Cardiac muscle cell (in vitro differentiated cells and primary cell): ENCODE measurements at regions not wholly inside any gene's neighbourhood (a gene's known extent, or its start where the extent isn't known, plus 50 kb on each side); places are given as distances from the start of the nearest gene placed in this dataset.

Experiments
- DNase-seq, 2 donors: peaks; one replicate each; pipeline versions ENCODE4 v3.0.0 to v3.0.0-alpha.2; 2010 to 2017; ENCODE audit warnings: low read depth in 1 of 2, low spot score in 1 of 2
- H3K27ac ChIP-seq: fragments of 200-600 bp; sonication (generic); 2 replicates; pipeline ENCODE4 v1.5.1; 2016
- H3K27me3 ChIP-seq: fragments of 200-600 bp; sonication (generic); 2 replicates; pipeline ENCODE4 v1.6.0; 2016; ENCODE audit warnings: control low read depth
- H3K36me3 ChIP-seq: fragments of 200-600 bp; sonication (generic); 2 replicates; pipeline ENCODE4 v1.5.1; 2016; ENCODE audit warnings: control low read depth
- H3K4me1 ChIP-seq: fragments of 200-600 bp; sonication (generic); 2 replicates; pipeline ENCODE4 v1.8.1; 2017; ENCODE audit warnings: low read depth, mild to moderate bottlenecking, mixed run types
- H3K4me3 ChIP-seq: fragments of 200-600 bp; sonication (generic); 2 replicates; pipeline ENCODE4 v1.5.1; 2016; ENCODE audit warnings: mild to moderate bottlenecking
- H3K9me3 ChIP-seq: fragments of 200-600 bp; sonication (generic); 2 replicates; pipeline ENCODE4 v1.5.1; 2017; ENCODE audit warnings: low read depth, mild to moderate bottlenecking, control low read depth
- CTCF ChIP-seq: IDR thresholded peaks from 2 replicates; pipeline ENCODE4 v1.5.1; 2012; ENCODE audit warnings: low read depth, mild to moderate bottlenecking, low read length

- peaks cover 6% of the 10 kb centered on the region for H3K4me1 ChIP-seq
- no peak for TF ChIP-seq CTCF
- H3K9me3 ChIP-seq: no peaks in the 10 kb centered on the region
- no peaks in the 10 kb centered on the region for H3K27me3 ChIP-seq
- no peak overlapping the region for H3K4me3 ChIP-seq
- DNase-seq: no peak
- no peaks in the 10 kb centered on the region for H3K36me3 ChIP-seq
- H3K27ac ChIP-seq: no peak overlapping the region
Observed at GRCh38 chr1:30310966-30311742, 412.2 kb downstream of the MATN1 start.

- no peak for DNase-seq
- peaks cover 6% of the 10 kb centered on the region for H3K4me1 ChIP-seq
- no peaks in the 10 kb centered on the region for H3K27me3 ChIP-seq
- TF ChIP-seq CTCF: no peak
- H3K27ac ChIP-seq: no peak overlapping the region
- no peaks in the 10 kb centered on the region for H3K36me3 ChIP-seq
- H3K4me3 ChIP-seq: no peak overlapping the region
- H3K9me3 ChIP-seq: no peaks in the 10 kb centered on the region
Observed at GRCh38 chr1:30307182-30307581, 416.2 kb downstream of the MATN1 start.

GRCh38 chr1:30305519-30305918 is 417.9 kb downstream of the MATN1 start:
- H3K27me3 ChIP-seq: no peaks in the 10 kb centered on the region
- peaks cover 6% of the 10 kb centered on the region for H3K4me1 ChIP-seq
- TF ChIP-seq CTCF: no peak
- no peak overlapping the region for H3K27ac ChIP-seq
- H3K9me3 ChIP-seq: no peaks in the 10 kb centered on the region
- no peaks in the 10 kb centered on the region for H3K36me3 ChIP-seq
- no peak for DNase-seq
- H3K4me3 ChIP-seq: no peak overlapping the region

GRCh38 chr1:30305061-30305460 is 418.3 kb downstream of the MATN1 start:
- Histone ChIP-seq H3K9me3 (no peaks in the 10 kb centered on the region), H3K27me3 (no peaks in the 10 kb centered on the region), H3K4me1 (peaks cover 6% of the 10 kb centered on the region), H3K27ac (no peak overlapping the region), H3K36me3 (no peaks in the 10 kb centered on the region), H3K4me3 (no peak overlapping the region)
- DNase-seq: no peak
- TF ChIP-seq CTCF: no peak

- H3K4me1 ChIP-seq: peaks cover 6% of the 10 kb centered on the region
- no peaks in the 10 kb centered on the region for H3K27me3 ChIP-seq
- H3K27ac ChIP-seq: no peak overlapping the region
- H3K9me3 ChIP-seq: no peaks in the 10 kb centered on the region
- no peaks in the 10 kb centered on the region for H3K36me3 ChIP-seq
- no peak for TF ChIP-seq CTCF
- H3K4me3 ChIP-seq: no peak overlapping the region
- DNase-seq: no peak
Observed at GRCh38 chr1:30304080-30304479, 419.3 kb downstream of the MATN1 start.
